ENCODE measurements at regions not wholly inside any gene's neighbourhood (a gene's known extent, or its start where the extent isn't known, plus 50 kb on each side); places are given as distances from the start of the nearest gene placed in this dataset.

GRCh38 chr16:65445313-65446260, 323.7 kb upstream of the CDH11 start:
- no peak overlapping the region for H3K4me3 ChIP-seq (ENCODE audit: extremely low read depth in 1 of 4, insufficient read depth in 2 of 4, low read depth in 3 of 4, low read length in 4 of 4)
- no peaks in the 10 kb centered on the region for H4K20me1 ChIP-seq (replicated peaks in 1 of 2; ENCODE audit: control insufficient read depth in 1 of 2, insufficient read depth in 2 of 2, low read length in 2 of 2)
- 90% methylated on average over 1 of the region's 1 CpG; no CpG with 5 or more reads in 1 of the 2 experiments for WGBS, 2 experiments (ENCODE audit: extremely low coverage in 1 of 2, insufficient coverage in 1 of 2, insufficient read length in 1 of 2, insufficient replicate concordance in 2 of 2, low coverage in 1 of 2, low lambda C conversion rate in 2 of 2, missing lambda C conversion rate in 1 of 2)
- no peak overlapping the region for H4K8ac ChIP-seq (ENCODE audit: extremely low read depth, insufficient read depth, low read length)
- CTCF ChIA-PET (ENCODE audit: partially characterized antibody) = no interaction called here
- H3K4me2 ChIP-seq (ENCODE audit: insufficient read depth in 1 of 2, low read depth in 2 of 2, low read length in 2 of 2) = no peak overlapping the region
- H3K4ac ChIP-seq (replicated peaks; ENCODE audit: insufficient read length, low read depth, low read length) = no peak overlapping the region
- no peak overlapping the region for H3K23ac ChIP-seq (ENCODE audit: insufficient read length)
- no peak overlapping the region for H3K27ac ChIP-seq (ENCODE audit: low read depth, low read length)
- no peak overlapping the region for H4K91ac ChIP-seq (replicated peaks; ENCODE audit: insufficient read length, low read length)
- H2BK15ac ChIP-seq (ENCODE audit: low read length) = no peak overlapping the region
- H3K4me1 ChIP-seq (replicated peaks in 1 of 4; ENCODE audit: control insufficient read depth in 3 of 4, insufficient read depth in 4 of 4, low read length in 3 of 4) = no peaks in the 10 kb centered on the region
- H3K56ac ChIP-seq (replicated peaks; ENCODE audit: insufficient read length, low read depth, low read length) = no peak overlapping the region
- no peak overlapping the region for H2BK12ac ChIP-seq (ENCODE audit: low read depth, low read length)
- H3K9me3 ChIP-seq (ENCODE audit: insufficient read depth in 2 of 2, low read depth in 1 of 2, low read length in 1 of 2) = peaks cover 0 to 4% of the 10 kb centered on the region in 2 experiments; a peak in 1 of 4 replicates
- H2BK20ac ChIP-seq (ENCODE audit: low read length) = no peak overlapping the region
- H2AFZ ChIP-seq (ENCODE audit: low read length) = no peak overlapping the region
- DNase-seq (ENCODE audit: low read depth in 1 of 2, low spot score in 2 of 2) (no peak), FAIRE-seq (no peak)
- H3K14ac ChIP-seq (ENCODE audit: insufficient read length) = no peak overlapping the region
- no peaks in the 10 kb centered on the region; a peak in 1 of 7 replicates for H3K27me3 ChIP-seq (replicated peaks in 1 of 4; ENCODE audit: control insufficient read depth in 3 of 4, extremely low read depth in 1 of 4, insufficient read depth in 3 of 4, low read length in 3 of 4)
- no peaks in the 10 kb centered on the region for H3K79me1 ChIP-seq (ENCODE audit: low read depth, low read length)
- H3K79me2 ChIP-seq (ENCODE audit: control insufficient read depth in 1 of 2, insufficient read depth in 2 of 2, low read length in 2 of 2) = no peaks in the 10 kb centered on the region
- H3K23me2 ChIP-seq (ENCODE audit: low read depth, low read length) = no peaks in the 10 kb centered on the region
- H3K9ac ChIP-seq (replicated peaks in 1 of 4; ENCODE audit: extremely low read depth in 1 of 4, low read depth in 3 of 4, low read length in 3 of 4) = no peak overlapping the region
- no peak overlapping the region for H2AK5ac ChIP-seq (ENCODE audit: low read depth, low read length)
- H3K36me3 ChIP-seq (ENCODE audit: control insufficient read depth in 2 of 4, insufficient read depth in 4 of 4, low read length in 3 of 4) = no peaks in the 10 kb centered on the region; a peak in 1 of 8 replicates
- no peak overlapping the region for H4K5ac ChIP-seq (ENCODE audit: insufficient read length, low read depth, low read length)
- no peak overlapping the region for H3K18ac ChIP-seq (ENCODE audit: extremely low read depth, low read length)
- H2BK5ac ChIP-seq (ENCODE audit: low read depth, low read length) = no peak overlapping the region
- H2BK120ac ChIP-seq (replicated peaks; ENCODE audit: low read depth, low read length) = no peak overlapping the region
- POLR2A ChIA-PET (ENCODE audit: partially characterized antibody) = interaction anchor here (0.9 to 1.7 kb wide), 2 partner anchors 16 to 18 kb away, joined by 3 read pairs; no protein-coding TSS in a partner anchor
- TF ChIP-seq BACH1 (IDR thresholded peaks at IDR 0.05; ENCODE audit: low read length) = no peak
- TF ChIP-seq RNF2 (IDR thresholded peaks at IDR 0.05; ENCODE audit: borderline replicate concordance, low read depth, low read length, missing control alignments, poor library complexity, severe bottlenecking) = no peak
- no peak for TF ChIP-seq SP2 (IDR thresholded peaks at IDR 0.05; ENCODE audit: low read length)
- TF ChIP-seq RXRA (IDR thresholded peaks at IDR 0.05; ENCODE audit: insufficient read depth, low read depth, low read length) = no peak
- no peak for TF ChIP-seq RFX5 (IDR thresholded peaks at IDR 0.05; ENCODE audit: borderline replicate concordance, low read depth, low read length)
- no peak for TF ChIP-seq USF2 (IDR thresholded peaks at IDR 0.05; ENCODE audit: low read length)
- TF ChIP-seq JUND (IDR thresholded peaks at IDR 0.05; ENCODE audit: low read length) = no peak
- no peak for TF ChIP-seq CBX8 (IDR thresholded peaks at IDR 0.05; ENCODE audit: borderline replicate concordance, low read depth, low read length)
- TF ChIP-seq SIRT6 (IDR thresholded peaks at IDR 0.05; ENCODE audit: low read length) = no peak
- TF ChIP-seq HDAC6 (IDR thresholded peaks at IDR 0.05; ENCODE audit: low read depth, low read length) = no peak
- TF ChIP-seq FOSL1 (IDR thresholded peaks at IDR 0.05; ENCODE audit: insufficient read depth, low read depth, low read length) = no peak

Measured in H1 (cell line).